ENCODE measurements at regions not wholly inside any gene's neighbourhood (a gene's known extent, or its start where the extent isn't known, plus 50 kb on each side); places are given as distances from the start of the nearest gene placed in this dataset.

DNA sequence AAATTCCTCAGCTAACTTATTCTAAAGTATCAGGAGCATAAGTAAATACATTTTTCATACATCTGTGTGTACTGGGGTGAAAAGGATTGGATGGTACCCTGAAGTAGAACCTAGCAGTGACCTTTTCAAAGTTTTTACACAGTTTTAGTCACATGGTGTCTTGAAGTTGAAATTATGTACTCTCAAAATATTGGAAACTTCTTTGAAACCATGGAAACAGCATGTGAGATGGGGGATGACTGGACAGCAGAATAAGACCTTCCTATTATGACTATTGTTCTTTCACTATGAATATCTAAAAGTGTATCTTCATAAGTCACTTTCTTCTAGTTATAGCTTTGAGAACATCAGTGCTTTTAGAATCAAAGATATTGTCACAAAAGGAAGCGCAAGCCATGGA, 301.5 kb upstream of the ELAVL2 start:
- WGBS, 2 donors = 98 to 100% methylated on average over 1 of the region's 1 CpG
- DNase-seq (ENCODE audit: low spot score in 2 of 2) = no peak
- H3K4me3 ChIP-seq (ENCODE audit: low read depth, poor library complexity, severe bottlenecking) = no peak overlapping the region
- intact Hi-C loops (cut with DNase I; ENCODE audit: low total_unique reads) = no loop called here
- TF ChIP-seq, protein P1, sequence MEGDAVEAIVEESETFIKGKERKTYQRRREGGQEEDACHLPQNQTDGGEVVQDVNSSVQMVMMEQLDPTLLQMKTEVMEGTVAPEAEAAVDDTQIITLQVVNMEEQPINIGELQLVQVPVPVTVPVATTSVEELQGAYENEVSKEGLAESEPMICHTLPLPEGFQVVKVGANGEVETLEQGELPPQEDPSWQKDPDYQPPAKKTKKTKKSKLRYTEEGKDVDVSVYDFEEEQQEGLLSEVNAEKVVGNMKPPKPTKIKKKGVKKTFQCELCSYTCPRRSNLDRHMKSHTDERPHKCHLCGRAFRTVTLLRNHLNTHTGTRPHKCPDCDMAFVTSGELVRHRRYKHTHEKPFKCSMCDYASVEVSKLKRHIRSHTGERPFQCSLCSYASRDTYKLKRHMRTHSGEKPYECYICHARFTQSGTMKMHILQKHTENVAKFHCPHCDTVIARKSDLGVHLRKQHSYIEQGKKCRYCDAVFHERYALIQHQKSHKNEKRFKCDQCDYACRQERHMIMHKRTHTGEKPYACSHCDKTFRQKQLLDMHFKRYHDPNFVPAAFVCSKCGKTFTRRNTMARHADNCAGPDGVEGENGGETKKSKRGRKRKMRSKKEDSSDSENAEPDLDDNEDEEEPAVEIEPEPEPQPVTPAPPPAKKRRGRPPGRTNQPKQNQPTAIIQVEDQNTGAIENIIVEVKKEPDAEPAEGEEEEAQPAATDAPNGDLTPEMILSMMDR (IDR thresholded peaks at IDR 0.05) = no peak
- TF ChIP-seq POLR2A (IDR thresholded peaks at IDR 0.05) = no peak

- TF ChIP-seq, protein P1 (IDR thresholded peaks at IDR 0.05) = no peak
- TF ChIP-seq POLR2A (IDR thresholded peaks at IDR 0.05) = no peak
- intact Hi-C loops (cut with DNase I; ENCODE audit: low total_unique reads) = no loop called here
- WGBS, 2 donors = 75 to 81% methylated on average over 5 of the region's 5 CpGs
- no peak for DNase-seq (ENCODE audit: low spot score in 2 of 2)
- H3K4me3 ChIP-seq (ENCODE audit: low read depth, poor library complexity, severe bottlenecking) = no peak overlapping the region
Observed at GRCh38 chr9:24118190-24118589, 292.1 kb upstream of the ELAVL2 start.

DNA sequence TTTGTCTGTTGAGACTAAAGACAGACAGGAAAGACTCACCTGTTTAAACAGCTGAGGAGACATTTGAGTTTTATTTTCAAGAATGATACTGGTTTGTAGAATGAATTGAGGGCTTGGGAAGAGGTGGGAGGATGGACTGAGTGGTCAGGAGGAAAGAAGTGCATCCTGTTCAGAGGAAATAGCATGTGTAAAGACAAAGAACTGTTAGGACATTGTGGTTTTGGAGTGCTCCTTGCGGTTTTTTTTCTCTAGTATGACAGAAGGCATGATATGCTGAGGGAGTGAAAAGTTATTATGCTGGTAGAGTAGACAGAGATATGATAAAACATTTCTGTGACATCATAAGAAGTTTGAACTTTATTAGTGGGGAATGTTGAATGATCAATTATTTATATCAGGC, 270.7 kb upstream of the ELAVL2 start:
- 34 to 69% methylated on average over 1 of the region's 1 CpG for WGBS, 2 donors
- no peak for DNase-seq (ENCODE audit: low spot score in 2 of 2)
- intact Hi-C loops (cut with DNase I; ENCODE audit: low total_unique reads) = no loop called here
- no peak overlapping the region for H3K4me3 ChIP-seq (ENCODE audit: low read depth, poor library complexity, severe bottlenecking)
- TF ChIP-seq, protein P1 (IDR thresholded peaks at IDR 0.05) = no peak
- TF ChIP-seq POLR2A (IDR thresholded peaks at IDR 0.05) = no peak

- WGBS, 2 donors = 74 to 77% methylated on average over 2 of the region's 2 CpGs
- intact Hi-C loops (cut with DNase I; ENCODE audit: low total_unique reads) = no loop called here
- TF ChIP-seq, protein P1 (IDR thresholded peaks at IDR 0.05) = no peak
- no peak for TF ChIP-seq POLR2A (IDR thresholded peaks at IDR 0.05)
Observed at GRCh38 chr9:24095246-24095645, 269.2 kb upstream of the ELAVL2 start.

DNA sequence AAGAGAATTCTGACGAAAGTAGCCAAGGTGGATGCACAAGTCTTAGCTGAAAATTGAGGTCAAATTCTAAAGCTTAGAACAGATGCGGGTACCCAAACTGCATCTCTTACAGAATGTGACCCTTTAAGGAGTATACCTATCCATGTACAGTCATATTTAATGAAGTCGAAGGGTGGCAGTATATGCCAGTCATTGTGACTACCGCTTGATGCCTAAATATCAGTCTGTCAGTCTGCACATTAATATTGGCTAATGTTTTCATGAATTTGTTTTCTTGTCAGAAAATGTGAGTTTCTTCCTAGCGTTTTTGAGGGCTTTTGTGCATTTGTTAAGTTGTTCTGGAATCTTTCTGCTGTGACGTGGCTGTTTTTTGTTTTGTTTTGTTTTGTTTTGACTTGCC, 264.5 kb upstream of the ELAVL2 start:
- WGBS, 2 donors = 81 to 83% methylated on average over 6 of the region's 6 CpGs
- no peak for DNase-seq (ENCODE audit: low spot score in 2 of 2)
- no peak for TF ChIP-seq POLR2A (IDR thresholded peaks at IDR 0.05)
- TF ChIP-seq, protein P1 (IDR thresholded peaks at IDR 0.05) = no peak
- intact Hi-C loops (cut with DNase I; ENCODE audit: low total_unique reads) = no loop called here
- H3K4me3 ChIP-seq (ENCODE audit: low read depth, poor library complexity, severe bottlenecking) = no peak overlapping the region

More at GRCh38 chr9:24095246-24095645, 269.2 kb upstream of the ELAVL2 start:
- no peak overlapping the region for H3K4me3 ChIP-seq (ENCODE audit: low read depth, poor library complexity, severe bottlenecking)
- no peak for DNase-seq (ENCODE audit: low spot score in 2 of 2)

GRCh38 chr9:24073666-24074065, 247.6 kb upstream of the ELAVL2 start:
- WGBS, 2 donors = 69 to 78% methylated on average over 6 of the region's 6 CpGs
- intact Hi-C loops (cut with DNase I; ENCODE audit: low total_unique reads) = no loop called here
- no peak for DNase-seq (ENCODE audit: low spot score in 2 of 2)
- TF ChIP-seq, protein P1 (IDR thresholded peaks at IDR 0.05) = no peak
- no peak for TF ChIP-seq POLR2A (IDR thresholded peaks at IDR 0.05)
- no peak overlapping the region for H3K4me3 ChIP-seq (ENCODE audit: low read depth, poor library complexity, severe bottlenecking)

All from lower leg skin (tissue), 4 donors.